Thyroid gland (tissue), 4 donors: ENCODE measurements at regions not wholly inside any gene's neighbourhood (a gene's known extent, or its start where the extent isn't known, plus 50 kb on each side); places are given as distances from the start of the nearest gene placed in this dataset.

Experiments
- CTCF ChIP-seq, 6 experiments: fragments of 200-600 bp in 3 of 6; fragments of 450-650 bp in 3 of 6; sonication (generic) in 3 of 6; IDR thresholded peaks; one replicate each; pipeline ENCODE4 v1.5.1; 2016 to 2019; ENCODE audit warnings: antibody characterized with exemption in 6 of 6, mild to moderate bottlenecking in 2 of 6, inconsistent platforms in 1 of 6, moderate library complexity in 1 of 6
- POLR2A ChIP-seq, 2 donors: fragments of 450-650 bp; IDR thresholded peaks; one replicate each; pipeline ENCODE4 v1.6.1; 2017; ENCODE audit warnings: antibody characterized with exemption in 2 of 2, mild to moderate bottlenecking in 2 of 2, moderate library complexity in 1 of 2

DNA sequence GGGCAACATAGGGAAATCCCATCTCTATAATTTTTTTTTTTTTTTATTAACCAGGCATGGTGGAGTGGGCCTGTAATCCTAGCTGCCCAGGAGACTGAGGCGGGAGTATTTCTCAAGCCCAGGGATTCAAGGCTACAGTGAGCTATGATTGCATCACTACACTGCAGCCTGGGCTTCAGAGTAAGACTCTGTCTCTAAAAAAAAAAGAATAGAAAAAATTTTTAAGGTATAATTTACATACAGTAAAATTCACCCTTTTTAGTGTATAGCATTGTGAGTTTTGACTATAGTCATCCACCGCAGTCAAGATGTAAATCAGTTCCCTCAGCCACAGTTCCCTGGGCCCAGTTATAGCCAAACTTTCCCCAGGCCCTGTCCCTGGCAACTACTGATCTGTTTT lies 57.1 kb upstream of the MSH6 start:
- TF ChIP-seq CTCF (IDR thresholded peaks at IDR 0.05) (no peak), POLR2A (IDR thresholded peaks at IDR 0.05) (no peak)
